Cardiac fibroblast (primary cell): ENCODE measurements at regions not wholly inside any gene's neighbourhood (a gene's known extent, or its start where the extent isn't known, plus 50 kb on each side); places are given as distances from the start of the nearest gene placed in this dataset.
A peak's percentile ranks its signal among the peaks of the same experiment; 100 is the strongest.

Experiments
- DNase-seq, 2 donors: peaks; one replicate each; pipeline versions ENCODE4 v3.0.0 to v3.0.0-alpha.2; 2010; ENCODE audit warnings: low read depth in 2 of 2
- H3K4me3 ChIP-seq, 2 donors: replicated peaks in 1 of 2; 1 replicate in 1 of 2; 2 replicates in 1 of 2; pipeline ENCODE4 v1.5.1; 2011; ENCODE audit warnings: low read depth in 2 of 2, low read length in 2 of 2, mild to moderate bottlenecking in 2 of 2, moderate library complexity in 1 of 2
- TF ChIP-seq, protein P1 (sequence below): IDR thresholded peaks from one replicate; pipeline ENCODE4 v1.5.1; 2011; ENCODE audit warnings: low read depth, mild to moderate bottlenecking, low read length, inconsistent platforms

DNA sequence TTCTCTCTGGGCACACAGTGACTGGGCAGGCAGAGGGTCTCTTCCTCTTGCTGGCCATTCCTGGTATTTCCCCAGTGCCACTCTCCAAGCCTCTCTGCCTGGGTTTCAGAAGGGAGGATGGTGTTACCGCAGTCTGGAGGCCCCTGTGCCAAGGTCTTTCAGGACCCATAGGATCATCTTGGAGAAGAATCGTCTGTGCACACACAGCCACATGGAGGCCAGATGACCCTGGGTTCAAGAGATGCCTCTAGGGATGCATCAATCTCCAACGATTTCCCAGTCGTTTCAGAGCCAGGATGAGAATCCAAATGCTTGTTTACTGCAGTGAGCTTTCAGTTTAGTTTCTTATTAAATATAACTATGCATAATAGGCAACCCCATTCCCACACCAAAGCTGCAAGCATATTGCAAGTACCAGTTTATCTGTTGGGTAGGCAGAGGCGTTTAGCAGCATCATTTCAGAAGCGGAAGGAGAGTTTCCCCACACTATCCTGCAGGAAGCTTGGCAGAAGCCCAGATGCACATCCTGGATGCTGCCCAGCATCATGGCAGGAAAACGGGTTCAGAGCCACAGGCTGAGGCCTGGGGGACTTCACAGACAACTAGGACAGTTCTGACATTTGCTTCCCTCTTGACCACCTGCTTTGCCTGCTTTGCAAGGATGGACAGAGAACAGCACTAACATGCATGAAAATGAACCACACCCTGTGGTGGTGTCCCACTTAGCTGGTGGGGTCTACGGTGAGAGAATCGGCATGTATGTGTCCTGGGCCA is 134.7 kb upstream of the FAM20C start:
- TF ChIP-seq, protein P1, sequence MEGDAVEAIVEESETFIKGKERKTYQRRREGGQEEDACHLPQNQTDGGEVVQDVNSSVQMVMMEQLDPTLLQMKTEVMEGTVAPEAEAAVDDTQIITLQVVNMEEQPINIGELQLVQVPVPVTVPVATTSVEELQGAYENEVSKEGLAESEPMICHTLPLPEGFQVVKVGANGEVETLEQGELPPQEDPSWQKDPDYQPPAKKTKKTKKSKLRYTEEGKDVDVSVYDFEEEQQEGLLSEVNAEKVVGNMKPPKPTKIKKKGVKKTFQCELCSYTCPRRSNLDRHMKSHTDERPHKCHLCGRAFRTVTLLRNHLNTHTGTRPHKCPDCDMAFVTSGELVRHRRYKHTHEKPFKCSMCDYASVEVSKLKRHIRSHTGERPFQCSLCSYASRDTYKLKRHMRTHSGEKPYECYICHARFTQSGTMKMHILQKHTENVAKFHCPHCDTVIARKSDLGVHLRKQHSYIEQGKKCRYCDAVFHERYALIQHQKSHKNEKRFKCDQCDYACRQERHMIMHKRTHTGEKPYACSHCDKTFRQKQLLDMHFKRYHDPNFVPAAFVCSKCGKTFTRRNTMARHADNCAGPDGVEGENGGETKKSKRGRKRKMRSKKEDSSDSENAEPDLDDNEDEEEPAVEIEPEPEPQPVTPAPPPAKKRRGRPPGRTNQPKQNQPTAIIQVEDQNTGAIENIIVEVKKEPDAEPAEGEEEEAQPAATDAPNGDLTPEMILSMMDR = no peak
- H3K4me3 ChIP-seq = no peak overlapping the region
- DNase-seq = peak in 1 of 2 donors; percentile 45

DNA sequence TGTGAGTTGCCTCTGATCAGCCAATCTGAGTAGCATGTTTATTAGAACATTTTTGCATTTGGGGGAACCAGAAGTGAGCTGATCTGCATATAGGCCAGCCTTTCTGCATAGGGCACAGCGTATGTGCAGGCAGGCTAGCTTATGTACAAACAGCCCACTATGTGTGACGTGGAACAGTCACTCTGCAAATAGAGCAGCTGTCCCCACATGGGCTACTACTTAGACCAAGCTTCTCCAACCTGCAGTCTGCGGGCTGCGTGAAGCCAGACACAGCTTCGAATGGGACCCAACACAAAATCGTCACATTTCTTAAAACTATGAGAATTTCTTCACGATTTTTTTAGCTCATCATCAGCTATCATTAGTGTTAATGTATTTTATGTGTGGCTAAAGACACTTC is 134.1 kb upstream of the FAM20C start:
- no peak for DNase-seq
- TF ChIP-seq, protein P1 = no peak
- H3K4me3 ChIP-seq = no peak overlapping the region

- TF ChIP-seq, protein P1 = no peak
- no peak overlapping the region for H3K4me3 ChIP-seq
- no peak for DNase-seq
Observed at GRCh38 chr7:59079-60016, 133.0 kb upstream of the FAM20C start.

DNA sequence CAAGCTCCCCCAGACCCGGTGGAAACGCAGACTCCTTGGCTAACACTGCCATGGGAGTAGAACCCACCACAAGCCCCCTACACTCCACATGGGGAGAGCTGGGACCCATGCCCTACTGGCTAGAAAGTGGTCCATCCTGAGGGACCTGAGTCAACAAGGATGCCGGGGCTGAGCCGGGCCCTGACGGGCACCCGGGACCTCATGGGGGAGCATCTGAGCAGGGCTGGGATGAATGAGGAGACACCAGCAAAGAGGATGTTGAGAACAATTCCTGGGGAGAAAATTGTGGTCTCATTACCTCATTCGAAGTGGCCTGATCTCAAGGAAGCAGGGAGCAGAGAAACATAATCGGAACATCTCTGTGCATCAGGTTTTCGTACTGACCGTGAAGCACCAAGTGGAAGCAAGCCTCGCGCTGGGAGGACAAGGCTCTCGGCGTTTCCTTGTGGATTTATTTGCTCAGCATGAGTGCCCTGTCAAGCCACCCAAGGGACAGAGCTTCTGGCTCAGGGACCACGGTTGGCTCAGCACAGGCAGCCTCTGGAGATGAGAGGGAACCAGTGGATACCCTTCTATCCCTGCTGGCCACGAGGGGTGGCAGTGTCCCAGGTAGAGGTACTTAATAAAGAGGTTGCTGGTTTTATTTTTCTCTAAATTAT is 132.2 kb upstream of the FAM20C start:
- TF ChIP-seq, protein P1 = no peak
- H3K4me3 ChIP-seq = no peak overlapping the region
- DNase-seq = no peak

GRCh38 chr7:60706-61105 is 131.7 kb upstream of the FAM20C start:
- TF ChIP-seq, protein P1 = no peak
- DNase-seq = no peak
- H3K4me3 ChIP-seq = no peak overlapping the region

- no peak for DNase-seq
- no peak overlapping the region for H3K4me3 ChIP-seq
- TF ChIP-seq, protein P1 = no peak
Observed at GRCh38 chr7:61111-61510, 131.3 kb upstream of the FAM20C start.
